Nephron (organoid): ENCODE measurements at regions not wholly inside any gene's neighbourhood (a gene's known extent, or its start where the extent isn't known, plus 50 kb on each side); places are given as distances from the start of the nearest gene placed in this dataset.

Source experiments
- H3K27ac Mint-ChIP-seq, 3 experiments: 2 replicates each; pipeline ENCODE4 v1.8.0; 2020; ENCODE audit warnings: mixed read lengths in 3 of 3, mild to moderate bottlenecking in 2 of 3, moderate library complexity in 1 of 3
- H3K27me3 Mint-ChIP-seq: 2 replicates; pipeline ENCODE4 v1.8.0; 2021; ENCODE audit warnings: low read depth, mild to moderate bottlenecking, moderate library complexity, mixed read lengths
- H3K36me3 Mint-ChIP-seq: 2 replicates; pipeline ENCODE4 v1.8.0; 2020; ENCODE audit warnings: low read depth, mixed read lengths
- H3K4me1 Mint-ChIP-seq: 2 replicates; pipeline ENCODE4 v1.8.0; 2020; ENCODE audit warnings: mixed read lengths
- H3K4me3 Mint-ChIP-seq, 3 experiments: 2 replicates each; pipeline ENCODE4 v1.8.0; 2020; ENCODE audit warnings: mild to moderate bottlenecking in 3 of 3, mixed read lengths in 3 of 3, moderate library complexity in 2 of 3
- H3K9me3 Mint-ChIP-seq: 2 replicates; pipeline ENCODE4 v1.8.0; 2020; ENCODE audit warnings: mixed read lengths
- CTCF ChIP-seq, 3 experiments: fragments of 200-600 bp; sonication (generic); IDR thresholded peaks; one replicate each; pipeline ENCODE4 v1.5.0; 2021; ENCODE audit warnings: antibody characterized with exemption in 3 of 3; ENCODE audit not compliant: unreplicated experiment in 3 of 3

GRCh38 chr3:18778094-18778493 lies 353.0 kb upstream of the SATB1 start:
- Mint-ChIP-seq H3K9me3 (no peaks in the 10 kb centered on the region), H3K4me3 (no peak overlapping the region), H3K36me3 (no peaks in the 10 kb centered on the region), H3K27me3 (no peaks in the 10 kb centered on the region), H3K27ac (no peak overlapping the region), H3K4me1 (no peaks in the 10 kb centered on the region)
- TF ChIP-seq CTCF (IDR thresholded peaks at IDR 0.05; ENCODE audit: unreplicated experiment in 3 of 3): no peak

GRCh38 chr3:18775501-18775900 lies 350.4 kb upstream of the SATB1 start:
- H3K4me1 Mint-ChIP-seq: no peaks in the 10 kb centered on the region
- no peak for TF ChIP-seq CTCF (IDR thresholded peaks at IDR 0.05; ENCODE audit: unreplicated experiment in 3 of 3)
- no peak overlapping the region for H3K27ac Mint-ChIP-seq
- no peak overlapping the region for H3K4me3 Mint-ChIP-seq
- H3K27me3 Mint-ChIP-seq: no peaks in the 10 kb centered on the region
- H3K36me3 Mint-ChIP-seq: no peaks in the 10 kb centered on the region
- no peaks in the 10 kb centered on the region for H3K9me3 Mint-ChIP-seq

- H3K4me1 Mint-ChIP-seq: no peaks in the 10 kb centered on the region
- no peak overlapping the region for H3K4me3 Mint-ChIP-seq
- no peaks in the 10 kb centered on the region for H3K36me3 Mint-ChIP-seq
- H3K27ac Mint-ChIP-seq: no peak overlapping the region
- TF ChIP-seq CTCF (IDR thresholded peaks at IDR 0.05; ENCODE audit: unreplicated experiment in 3 of 3): no peak
- H3K27me3 Mint-ChIP-seq: no peaks in the 10 kb centered on the region
- H3K9me3 Mint-ChIP-seq: no peaks in the 10 kb centered on the region
Observed at GRCh38 chr3:18774319-18775088, 349.4 kb upstream of the SATB1 start.

GRCh38 chr3:18772699-18773305 lies 347.7 kb upstream of the SATB1 start:
- Mint-ChIP-seq H3K9me3 (no peaks in the 10 kb centered on the region), H3K4me1 (no peaks in the 10 kb centered on the region), H3K36me3 (no peaks in the 10 kb centered on the region), H3K27ac (no peak overlapping the region), H3K4me3 (no peak overlapping the region), H3K27me3 (no peaks in the 10 kb centered on the region)
- no peak for TF ChIP-seq CTCF (IDR thresholded peaks at IDR 0.05; ENCODE audit: unreplicated experiment in 3 of 3)

- Mint-ChIP-seq H3K4me3 (no peak overlapping the region), H3K4me1 (no peaks in the 10 kb centered on the region), H3K27ac (no peak overlapping the region), H3K9me3 (no peaks in the 10 kb centered on the region), H3K27me3 (no peaks in the 10 kb centered on the region), H3K36me3 (no peaks in the 10 kb centered on the region)
- no peak for TF ChIP-seq CTCF (IDR thresholded peaks at IDR 0.05; ENCODE audit: unreplicated experiment in 3 of 3)
Observed at GRCh38 chr3:18771931-18772330, 346.8 kb upstream of the SATB1 start.

DNA sequence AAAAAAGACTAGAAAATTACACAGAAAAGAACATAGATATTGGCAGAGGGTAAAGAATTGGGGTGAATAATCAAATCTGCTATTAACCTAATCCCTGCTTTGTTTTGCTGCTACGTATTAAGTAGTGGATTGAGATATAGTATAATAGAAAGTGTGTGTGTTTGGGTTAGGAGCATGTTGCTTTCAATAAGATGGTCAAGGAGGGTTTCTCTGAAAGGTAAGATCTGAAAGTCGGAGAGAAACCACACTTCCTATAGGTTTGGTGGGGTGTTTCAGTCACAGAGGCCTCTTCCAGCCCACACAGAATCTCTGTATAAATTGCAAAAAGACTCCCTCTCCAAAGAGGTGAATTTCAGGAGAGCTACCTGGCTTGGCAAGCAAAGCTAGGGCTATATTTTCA lies 345.7 kb upstream of the SATB1 start:
- H3K9me3 Mint-ChIP-seq: no peaks in the 10 kb centered on the region
- no peaks in the 10 kb centered on the region for H3K36me3 Mint-ChIP-seq
- no peaks in the 10 kb centered on the region for H3K27me3 Mint-ChIP-seq
- no peak overlapping the region for H3K4me3 Mint-ChIP-seq
- TF ChIP-seq CTCF (IDR thresholded peaks at IDR 0.05; ENCODE audit: unreplicated experiment in 3 of 3): no peak
- no peak overlapping the region for H3K27ac Mint-ChIP-seq
- no peaks in the 10 kb centered on the region for H3K4me1 Mint-ChIP-seq
